ENCODE measurements at regions not wholly inside any gene's neighbourhood (a gene's known extent, or its start where the extent isn't known, plus 50 kb on each side); places are given as distances from the start of the nearest gene placed in this dataset.
"Not testable (repeated sequence)": the region's sequence is repeated elsewhere in the genome, so short reads cannot be mapped to it uniquely, and the experiment has no call there.

GRCh38 chr5:58201922-58202648 lies 257.8 kb downstream of the PLK2 start:
- no peak for DNase-seq (ENCODE audit: low read depth in 2 of 2)

GRCh38 chr5:58200451-58200850 lies 259.4 kb downstream of the PLK2 start:
- DNase-seq (ENCODE audit: low read depth in 2 of 2): no peak

GRCh38 chr5:58199087-58199486 lies 260.8 kb downstream of the PLK2 start:
- DNase-seq (ENCODE audit: low read depth in 2 of 2): no peak

GRCh38 chr5:58198330-58198729 lies 261.6 kb downstream of the PLK2 start:
- no peak for DNase-seq (ENCODE audit: low read depth in 2 of 2)

- DNase-seq (ENCODE audit: low read depth in 2 of 2): no peak
Measured at GRCh38 chr5:58197875-58198274, 262.0 kb downstream of the PLK2 start.

DNA sequence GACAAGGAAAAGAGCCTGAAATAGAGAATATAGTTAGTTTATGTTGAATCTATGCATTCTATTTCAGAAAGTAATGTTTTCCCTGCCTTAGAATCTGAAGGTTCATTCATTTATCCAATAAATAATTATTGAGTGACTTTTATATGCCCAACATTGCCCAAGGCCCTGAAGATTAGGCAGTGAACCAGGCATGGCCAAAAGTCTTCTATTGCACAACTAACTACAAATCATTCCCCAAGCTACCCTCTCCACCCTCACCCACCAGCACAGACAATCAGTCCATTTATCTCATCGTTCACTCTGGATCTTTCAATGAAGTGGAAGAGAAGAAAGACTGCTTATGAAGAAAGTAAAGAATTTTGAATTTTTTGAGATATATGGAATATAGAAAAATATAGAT lies 268.4 kb downstream of the PLK2 start:
- no peak for DNase-seq (ENCODE audit: low read depth in 2 of 2)

DNA sequence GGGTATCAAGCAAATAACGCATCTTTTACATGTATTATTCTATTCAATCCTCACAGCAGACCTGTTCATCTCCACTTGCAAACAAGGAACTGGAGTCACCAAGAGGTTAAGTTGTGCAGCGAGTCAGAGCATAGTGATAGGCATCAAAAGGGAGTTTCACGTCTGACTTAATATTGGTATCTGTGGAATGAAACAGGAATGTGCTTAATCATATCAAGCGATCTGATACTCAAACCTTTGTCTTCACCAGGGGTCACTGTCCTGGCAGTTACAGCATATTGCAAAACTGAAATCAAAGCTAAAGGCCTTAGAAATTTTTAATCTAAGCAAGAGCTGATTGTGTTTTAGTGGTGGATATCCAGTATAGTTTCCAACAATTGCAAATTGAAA lies 271.6 kb downstream of the PLK2 start:
- no peak for DNase-seq (ENCODE audit: low read depth in 2 of 2)

DNA sequence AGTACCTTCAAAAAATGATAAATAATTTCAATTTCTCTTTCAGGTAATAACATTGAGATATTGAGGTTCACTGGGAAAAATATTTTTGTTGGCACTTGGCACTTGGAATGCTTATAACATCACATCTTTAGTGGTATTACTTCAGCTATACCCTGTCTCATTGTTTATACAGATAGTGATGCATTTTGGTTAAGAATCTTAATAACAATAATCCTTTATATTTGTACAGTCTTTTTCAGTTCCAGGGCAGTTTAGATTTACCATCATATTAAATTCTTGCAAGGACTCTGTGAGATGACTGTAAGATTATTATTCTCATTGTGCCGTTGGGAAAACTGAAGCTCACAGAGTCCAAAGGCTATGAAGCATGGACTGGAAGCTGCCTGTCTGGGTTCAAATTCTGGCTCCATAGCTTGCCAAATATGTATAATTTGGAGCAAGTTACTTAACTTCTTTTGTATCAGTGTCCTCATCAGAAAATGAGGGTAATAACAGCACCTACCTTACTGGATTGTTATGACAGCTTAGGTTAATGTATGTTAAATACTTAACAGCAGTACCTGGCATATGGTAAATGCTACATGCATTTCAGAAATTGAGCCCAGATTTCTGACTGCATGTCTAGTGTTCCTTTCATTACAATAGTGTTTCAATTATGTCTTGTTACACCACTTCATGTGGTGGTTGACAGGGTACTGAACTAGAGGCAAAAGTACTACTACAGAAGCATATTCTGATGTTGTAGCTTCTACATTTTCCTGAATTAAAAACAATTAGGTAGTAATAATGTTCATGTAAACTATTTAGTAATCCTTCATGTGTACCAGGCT lies 272.2 kb downstream of the PLK2 start:
- no peak for DNase-seq (ENCODE audit: low read depth in 2 of 2)

DNA sequence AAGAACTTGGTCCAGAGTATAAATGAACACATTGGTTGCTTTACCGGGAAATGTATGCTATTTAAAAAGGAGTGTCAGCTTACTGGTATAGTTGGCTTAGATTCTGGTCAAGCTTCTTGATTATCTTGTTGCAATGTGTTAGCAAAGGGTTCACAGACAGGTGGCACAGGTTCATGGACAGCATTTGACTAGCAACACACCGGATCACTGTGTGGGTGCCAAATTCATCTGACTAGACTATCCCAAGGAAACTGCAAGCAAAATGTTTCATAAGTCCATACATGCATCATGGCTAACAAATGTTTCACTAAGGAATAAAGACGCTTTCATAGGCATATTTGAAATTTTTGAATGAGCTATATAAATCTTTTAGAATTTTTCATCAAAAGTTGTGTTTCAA lies 274.1 kb downstream of the PLK2 start:
- no peak for DNase-seq (ENCODE audit: low read depth in 2 of 2)

DNA sequence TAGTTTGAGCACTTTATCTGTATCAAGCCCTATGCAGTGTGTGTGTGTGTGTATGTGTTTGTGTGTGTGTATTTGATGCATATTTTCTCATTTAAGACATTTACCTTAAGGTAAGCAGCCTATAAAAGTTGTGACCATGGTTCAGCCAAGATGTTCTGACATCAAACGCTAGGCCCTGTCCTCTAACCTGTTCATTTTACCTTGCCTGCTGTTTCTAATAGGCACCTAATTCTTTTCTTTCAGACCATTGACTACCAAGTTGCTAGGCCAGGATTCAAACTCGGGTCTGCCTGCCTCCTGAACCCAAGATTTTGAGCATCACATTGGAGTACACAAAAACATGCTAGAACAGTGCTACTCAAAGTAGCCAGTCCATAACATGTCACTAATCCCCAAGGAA lies 274.5 kb downstream of the PLK2 start:
- DNase-seq (ENCODE audit: low read depth in 2 of 2): no peak

GRCh38 chr5:58184910-58185309 lies 275.0 kb downstream of the PLK2 start:
- no peak for DNase-seq (ENCODE audit: low read depth in 2 of 2)

DNA sequence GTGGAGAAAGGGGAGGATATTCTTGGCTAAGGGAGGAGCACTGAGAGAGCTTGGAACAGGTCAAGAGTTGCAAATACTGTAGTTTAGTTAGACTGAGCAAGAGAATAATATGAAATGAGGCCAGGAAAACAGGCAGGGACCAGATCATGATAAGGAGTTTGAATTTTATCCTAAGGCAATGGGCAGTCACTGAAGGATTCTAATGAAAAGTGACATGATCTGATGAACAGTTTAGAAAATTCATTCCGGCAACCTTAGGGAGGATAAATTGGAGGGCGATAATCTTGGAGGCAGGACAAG lies 276.1 kb downstream of the PLK2 start:
- no peak for DNase-seq (ENCODE audit: low read depth in 2 of 2)

DNA sequence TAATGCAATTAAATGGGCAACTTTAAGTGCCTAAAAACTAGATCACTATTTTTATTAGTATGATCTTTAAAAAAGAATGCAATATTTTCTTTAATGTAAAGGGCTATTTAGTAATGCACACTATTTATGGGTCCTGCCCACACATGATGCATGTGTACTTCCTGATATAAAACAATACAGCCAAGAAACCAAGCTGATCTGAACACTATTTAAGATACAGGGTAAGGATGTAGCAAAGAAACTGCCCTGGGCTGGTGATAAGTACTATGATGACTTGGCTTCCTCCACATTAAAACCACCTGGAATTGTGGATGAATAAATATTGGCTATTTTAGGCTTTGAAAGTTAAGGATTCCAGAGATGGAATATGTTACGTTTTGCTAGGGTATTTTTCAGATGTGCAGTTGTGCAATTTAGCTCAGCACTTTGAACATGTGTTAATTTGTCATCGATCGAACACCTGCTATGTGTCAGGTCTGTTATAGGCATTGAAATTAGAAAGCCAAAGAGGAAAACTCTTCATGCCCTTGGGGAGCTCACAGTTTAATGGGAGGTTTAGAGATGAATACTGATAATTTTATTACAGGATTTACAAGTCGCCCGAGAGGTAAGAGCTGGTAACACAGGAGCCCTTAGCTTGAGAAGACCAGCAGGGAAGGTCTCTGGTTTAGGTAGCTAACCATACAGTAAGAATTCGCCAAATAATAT lies 276.7 kb downstream of the PLK2 start:
- DNase-seq (ENCODE audit: low read depth in 2 of 2): no peak

DNA sequence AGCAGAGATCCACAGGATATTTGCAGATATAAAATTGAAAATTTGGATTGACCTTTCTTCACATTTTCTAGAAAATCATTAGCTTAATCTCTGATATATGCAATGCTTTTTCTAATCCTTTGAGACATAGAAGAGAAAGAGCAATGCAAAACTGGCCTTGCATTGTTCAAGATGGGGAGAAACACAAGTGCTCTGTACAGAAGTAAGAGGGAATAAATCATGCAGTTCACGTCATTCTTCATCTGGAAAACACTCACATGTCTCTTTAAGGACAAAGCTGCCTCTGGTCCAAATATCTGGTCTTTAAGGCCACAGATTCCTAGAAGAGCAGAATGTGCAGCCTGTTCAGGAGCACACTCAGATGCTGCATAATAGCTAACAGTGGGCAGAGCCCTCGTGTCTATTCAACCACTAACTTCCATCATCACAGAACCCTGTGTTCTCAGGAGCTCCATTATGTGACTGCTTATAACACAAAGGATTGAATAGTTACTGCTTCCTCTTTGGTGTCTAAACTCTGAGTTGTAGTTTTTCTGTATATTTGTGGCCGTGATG lies 277.5 kb downstream of the PLK2 start:
- DNase-seq (ENCODE audit: low read depth in 2 of 2): no peak

GRCh38 chr5:58181578-58182286 lies 278.2 kb downstream of the PLK2 start:
- DNase-seq (ENCODE audit: low read depth in 2 of 2): no peak

DNA sequence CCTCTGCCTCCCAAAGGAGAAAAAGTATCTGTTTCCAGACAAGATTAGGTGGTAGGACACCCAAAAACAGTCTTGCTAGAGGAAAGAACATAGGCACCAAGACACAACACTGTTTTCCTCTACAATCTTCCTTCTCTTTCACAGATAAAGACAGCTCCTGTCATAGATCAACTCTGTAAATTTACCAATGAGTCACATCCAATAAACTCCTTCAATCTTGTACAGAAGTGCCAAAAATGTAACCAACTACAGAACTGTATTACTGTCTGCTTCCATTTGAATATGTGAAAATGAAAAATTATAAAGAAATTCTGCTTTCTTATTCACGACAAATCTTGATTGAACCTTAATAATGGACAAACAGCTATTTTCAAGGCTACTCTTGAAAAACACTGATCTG lies 286.9 kb downstream of the PLK2 start:
- DNase-seq (ENCODE audit: low read depth in 2 of 2): no peak

- no peak for DNase-seq (ENCODE audit: low read depth in 2 of 2)
Measured at GRCh38 chr5:58165152-58165551, 294.7 kb downstream of the PLK2 start.

DNA sequence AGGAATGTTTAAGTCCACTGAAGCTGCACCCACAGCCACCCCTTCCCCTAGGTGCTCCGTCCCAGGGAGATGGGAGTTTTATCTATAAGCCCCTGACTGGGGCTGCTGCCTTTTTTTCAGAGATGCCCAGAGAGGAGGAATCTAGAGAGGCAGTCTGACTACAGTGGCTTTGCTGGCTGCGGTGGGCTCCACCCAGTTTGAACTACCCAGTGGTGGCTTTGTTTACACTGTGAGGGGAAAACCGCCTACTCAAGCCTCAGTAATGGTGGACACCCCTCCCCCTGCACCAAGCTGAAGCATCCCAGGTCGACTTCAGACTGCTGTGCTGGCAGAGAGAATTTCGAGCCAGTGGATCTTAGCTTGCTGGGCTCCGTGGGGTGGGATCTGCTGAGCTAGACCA lies 298.0 kb downstream of the PLK2 start:
- not testable (repeated sequence) for DNase-seq (ENCODE audit: low read depth in 2 of 2)

GRCh38 chr5:58156973-58157701 lies 302.7 kb downstream of the PLK2 start:
- DNase-seq (ENCODE audit: low read depth in 2 of 2): no peak

DNA sequence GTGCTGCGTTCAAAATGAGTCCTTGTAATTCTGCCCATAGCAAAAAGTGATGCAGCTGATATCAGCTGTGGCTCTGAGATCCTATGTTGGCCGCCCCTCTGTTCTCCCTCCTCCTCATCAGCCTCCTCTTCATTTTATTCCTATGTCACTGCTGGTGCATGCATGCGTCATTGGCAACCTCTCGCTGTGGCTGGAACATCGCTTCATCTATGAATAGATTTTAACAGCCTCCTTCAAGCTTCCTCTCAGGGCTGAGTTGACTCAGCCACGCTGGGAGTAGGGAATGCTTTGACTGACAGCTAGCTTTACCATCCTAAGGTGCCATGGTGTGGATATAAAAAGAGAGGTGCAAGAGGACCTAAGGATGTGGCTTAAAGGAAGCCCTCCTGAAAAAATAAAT lies 303.5 kb downstream of the PLK2 start:
- no peak for DNase-seq (ENCODE audit: low read depth in 2 of 2)

DNA sequence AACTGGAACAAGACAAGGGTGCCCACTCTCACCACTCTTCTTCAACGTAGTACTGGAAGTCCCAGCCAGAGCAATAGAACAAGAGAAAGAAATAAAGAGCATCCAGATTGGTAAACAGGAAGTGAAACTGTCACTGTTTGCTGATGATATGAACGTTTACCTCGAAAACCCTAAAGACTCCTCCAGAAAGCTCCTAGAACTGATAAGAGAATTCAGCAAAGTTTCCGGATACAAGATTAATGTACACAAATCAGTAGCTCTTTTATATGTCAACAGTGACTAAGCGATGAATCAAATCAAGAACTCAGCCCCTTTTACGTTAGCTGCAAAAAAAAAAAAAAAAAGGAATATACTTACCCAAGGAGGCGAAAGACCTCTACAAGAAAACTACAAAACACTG lies 306.6 kb downstream of the PLK2 start:
- no peak for DNase-seq (ENCODE audit: low read depth in 2 of 2)
